PC-3 (cell line): ENCODE measurements at regions not wholly inside any gene's neighbourhood (a gene's known extent, or its start where the extent isn't known, plus 50 kb on each side); places are given as distances from the start of the nearest gene placed in this dataset.

Experiments
- EZH2 ChIP-seq: fragments of 300-600 bp; sonication (generic); IDR thresholded peaks from one replicate; pipeline ENCODE4 v1.6.1; 2017; ENCODE audit warnings: antibody characterized with exemption, mild to moderate bottlenecking, low read length; ENCODE audit not compliant: unreplicated experiment
- EZH2phosphoT487 ChIP-seq: fragments of 300-600 bp; sonication (generic); IDR thresholded peaks from 2 replicates; pipeline ENCODE4 v1.6.1; 2018; ENCODE audit warnings: mild to moderate bottlenecking, antibody characterized with exemption, low read length, borderline replicate concordance
- TF ChIP-seq, protein P1 (sequence below): fragments of 300-600 bp; sonication (generic); conservative IDR thresholded peaks from 2 replicates; pipeline ENCODE4 v1.5.1; 2017; ENCODE audit warnings: antibody characterized with exemption, low read depth, mild to moderate bottlenecking, low read length

GRCh38 chr18:44231936-44232335, 448.8 kb upstream of the SETBP1 start:
- TF ChIP-seq, protein P1, sequence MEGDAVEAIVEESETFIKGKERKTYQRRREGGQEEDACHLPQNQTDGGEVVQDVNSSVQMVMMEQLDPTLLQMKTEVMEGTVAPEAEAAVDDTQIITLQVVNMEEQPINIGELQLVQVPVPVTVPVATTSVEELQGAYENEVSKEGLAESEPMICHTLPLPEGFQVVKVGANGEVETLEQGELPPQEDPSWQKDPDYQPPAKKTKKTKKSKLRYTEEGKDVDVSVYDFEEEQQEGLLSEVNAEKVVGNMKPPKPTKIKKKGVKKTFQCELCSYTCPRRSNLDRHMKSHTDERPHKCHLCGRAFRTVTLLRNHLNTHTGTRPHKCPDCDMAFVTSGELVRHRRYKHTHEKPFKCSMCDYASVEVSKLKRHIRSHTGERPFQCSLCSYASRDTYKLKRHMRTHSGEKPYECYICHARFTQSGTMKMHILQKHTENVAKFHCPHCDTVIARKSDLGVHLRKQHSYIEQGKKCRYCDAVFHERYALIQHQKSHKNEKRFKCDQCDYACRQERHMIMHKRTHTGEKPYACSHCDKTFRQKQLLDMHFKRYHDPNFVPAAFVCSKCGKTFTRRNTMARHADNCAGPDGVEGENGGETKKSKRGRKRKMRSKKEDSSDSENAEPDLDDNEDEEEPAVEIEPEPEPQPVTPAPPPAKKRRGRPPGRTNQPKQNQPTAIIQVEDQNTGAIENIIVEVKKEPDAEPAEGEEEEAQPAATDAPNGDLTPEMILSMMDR = no peak
- TF ChIP-seq EZH2 (no peak), EZH2phosphoT487 (no peak)
